HEK293T (cell line): ENCODE measurements at regions not wholly inside any gene's neighbourhood (a gene's known extent, or its start where the extent isn't known, plus 50 kb on each side); places are given as distances from the start of the nearest gene placed in this dataset.

Experiments used
- FOXA1 ChIP-seq: fragments of 450-650 bp; IDR thresholded peaks from 2 replicates; pipeline ENCODE4 v1.6.1; 2016; ENCODE audit warnings: mild to moderate bottlenecking
- NFRKB ChIP-seq: fragments of 450-650 bp; IDR thresholded peaks from 2 replicates; pipeline ENCODE4 v1.6.1; 2016; ENCODE audit warnings: mild to moderate bottlenecking, moderate library complexity
- SUZ12 ChIP-seq: fragments of 450-650 bp; IDR thresholded peaks from 2 replicates; pipeline ENCODE4 v1.6.1; 2016; ENCODE audit warnings: mild to moderate bottlenecking

DNA sequence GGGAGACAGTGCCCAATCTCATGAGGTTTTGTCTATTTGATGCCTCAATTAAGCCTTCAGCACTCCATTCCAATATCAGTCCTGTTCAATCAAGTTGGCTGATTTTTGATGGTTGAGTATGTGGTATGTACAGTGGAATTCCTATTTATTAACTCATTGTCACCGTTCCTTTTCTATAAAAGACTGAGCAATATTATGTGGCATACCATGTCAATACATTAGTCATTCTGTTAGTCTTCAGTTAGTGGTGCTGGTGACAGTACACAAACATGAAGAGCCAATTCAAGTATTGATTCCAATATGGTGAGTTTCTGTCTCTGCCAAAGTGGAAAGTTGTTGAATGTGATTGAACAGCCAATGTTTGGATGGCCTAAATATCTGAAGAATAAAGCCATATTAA is 1343.9 kb downstream of the SUCLG1 start:
- TF ChIP-seq SUZ12 (no peak), FOXA1 (no peak), NFRKB (no peak)
